ENCODE measurements at regions not wholly inside any gene's neighbourhood (a gene's known extent, or its start where the extent isn't known, plus 50 kb on each side); places are given as distances from the start of the nearest gene placed in this dataset.

DNA sequence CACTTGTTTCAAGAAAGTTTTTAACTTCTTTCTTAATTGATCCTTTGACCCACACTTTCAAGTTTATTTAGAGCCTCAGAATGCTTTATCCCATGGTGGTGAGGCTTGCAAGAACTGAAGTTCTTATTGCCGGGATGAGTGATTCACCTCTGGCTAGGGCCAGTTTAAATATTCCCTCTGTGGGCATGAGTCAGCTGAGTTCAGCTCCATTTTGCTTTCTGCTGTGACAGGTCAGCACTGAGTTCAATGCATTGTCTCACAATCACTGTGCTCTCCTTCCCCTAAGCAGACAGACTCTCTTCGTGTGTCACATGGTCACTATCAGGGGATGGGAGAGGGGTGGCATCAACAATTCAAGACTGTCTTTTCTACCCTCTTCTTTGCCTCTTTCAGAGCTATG, 514.6 kb upstream of the FBXO33 start:
- H3K9me3 ChIP-seq (ENCODE audit: control insufficient read depth, insufficient read depth, low read depth, low read length): no peaks in the 10 kb centered on the region
- CTCF ChIA-PET: no interaction called here

DNA sequence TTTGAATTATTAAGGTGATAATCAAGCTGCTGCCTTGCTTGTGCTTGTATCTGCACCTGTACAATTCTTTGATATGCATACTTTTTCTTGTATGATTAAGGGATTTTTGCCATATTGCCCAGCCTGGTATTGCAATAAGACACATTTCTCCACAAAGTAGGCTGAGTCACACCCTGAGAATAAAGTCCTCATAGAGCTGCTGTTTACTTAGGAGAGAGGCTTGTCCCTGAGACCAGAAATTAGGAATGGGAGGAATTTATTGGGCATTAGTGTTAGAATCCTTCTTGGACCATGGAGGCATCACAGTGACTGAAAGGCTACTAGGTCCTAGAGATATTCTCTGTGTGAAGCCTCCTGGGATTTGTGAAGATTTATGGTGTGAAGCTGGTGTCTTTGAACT, 506.8 kb upstream of the FBXO33 start:
- no TSS peak for BruUV-seq (replicated peaks)
- Histone ChIP-seq H3K27ac (ENCODE audit: low read length) (no peak overlapping the region), H3K9me3 (ENCODE audit: control insufficient read depth, insufficient read depth, low read depth, low read length) (no peaks in the 10 kb centered on the region), H3K27me3 (ENCODE audit: control insufficient read depth, insufficient read depth, low read length) (no peaks in the 10 kb centered on the region), H3K36me3 (ENCODE audit: control insufficient read depth, insufficient read depth, low read length) (no peaks in the 10 kb centered on the region), H3K4me1 (ENCODE audit: control insufficient read depth, insufficient read depth, low read length) (no peaks in the 10 kb centered on the region), H3K4me3 (ENCODE audit: low read depth in 2 of 2, low read length in 2 of 2) (no peak overlapping the region)
- no peak for ATAC-seq
- no peak for DNase-seq (ENCODE audit: low read depth, low spot score)
- in situ Hi-C loops (cut with HindIII; ENCODE audit: low pct_unique_long_range_greater_than_20kb, low sequenced_read_pairs): no loop called here
- intact Hi-C loops (cut with micrococcal nuclease; ENCODE audit: unreplicated experiment): no loop called here
- TF ChIP-seq SIN3A (IDR thresholded peaks at IDR 0.05; ENCODE audit: borderline replicate concordance, insufficient read depth, low read depth, low read length): no peak
- TF ChIP-seq POLR2AphosphoS5 (IDR thresholded peaks at IDR 0.05; ENCODE audit: low read depth, low read length): no peak
- no peak for TF ChIP-seq TCF7L2 (IDR thresholded peaks at IDR 0.05; ENCODE audit: low read depth, low read length)
- TF ChIP-seq, protein P1, sequence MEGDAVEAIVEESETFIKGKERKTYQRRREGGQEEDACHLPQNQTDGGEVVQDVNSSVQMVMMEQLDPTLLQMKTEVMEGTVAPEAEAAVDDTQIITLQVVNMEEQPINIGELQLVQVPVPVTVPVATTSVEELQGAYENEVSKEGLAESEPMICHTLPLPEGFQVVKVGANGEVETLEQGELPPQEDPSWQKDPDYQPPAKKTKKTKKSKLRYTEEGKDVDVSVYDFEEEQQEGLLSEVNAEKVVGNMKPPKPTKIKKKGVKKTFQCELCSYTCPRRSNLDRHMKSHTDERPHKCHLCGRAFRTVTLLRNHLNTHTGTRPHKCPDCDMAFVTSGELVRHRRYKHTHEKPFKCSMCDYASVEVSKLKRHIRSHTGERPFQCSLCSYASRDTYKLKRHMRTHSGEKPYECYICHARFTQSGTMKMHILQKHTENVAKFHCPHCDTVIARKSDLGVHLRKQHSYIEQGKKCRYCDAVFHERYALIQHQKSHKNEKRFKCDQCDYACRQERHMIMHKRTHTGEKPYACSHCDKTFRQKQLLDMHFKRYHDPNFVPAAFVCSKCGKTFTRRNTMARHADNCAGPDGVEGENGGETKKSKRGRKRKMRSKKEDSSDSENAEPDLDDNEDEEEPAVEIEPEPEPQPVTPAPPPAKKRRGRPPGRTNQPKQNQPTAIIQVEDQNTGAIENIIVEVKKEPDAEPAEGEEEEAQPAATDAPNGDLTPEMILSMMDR (IDR thresholded peaks at IDR 0.05): no peak
- TF ChIP-seq, protein P2, sequence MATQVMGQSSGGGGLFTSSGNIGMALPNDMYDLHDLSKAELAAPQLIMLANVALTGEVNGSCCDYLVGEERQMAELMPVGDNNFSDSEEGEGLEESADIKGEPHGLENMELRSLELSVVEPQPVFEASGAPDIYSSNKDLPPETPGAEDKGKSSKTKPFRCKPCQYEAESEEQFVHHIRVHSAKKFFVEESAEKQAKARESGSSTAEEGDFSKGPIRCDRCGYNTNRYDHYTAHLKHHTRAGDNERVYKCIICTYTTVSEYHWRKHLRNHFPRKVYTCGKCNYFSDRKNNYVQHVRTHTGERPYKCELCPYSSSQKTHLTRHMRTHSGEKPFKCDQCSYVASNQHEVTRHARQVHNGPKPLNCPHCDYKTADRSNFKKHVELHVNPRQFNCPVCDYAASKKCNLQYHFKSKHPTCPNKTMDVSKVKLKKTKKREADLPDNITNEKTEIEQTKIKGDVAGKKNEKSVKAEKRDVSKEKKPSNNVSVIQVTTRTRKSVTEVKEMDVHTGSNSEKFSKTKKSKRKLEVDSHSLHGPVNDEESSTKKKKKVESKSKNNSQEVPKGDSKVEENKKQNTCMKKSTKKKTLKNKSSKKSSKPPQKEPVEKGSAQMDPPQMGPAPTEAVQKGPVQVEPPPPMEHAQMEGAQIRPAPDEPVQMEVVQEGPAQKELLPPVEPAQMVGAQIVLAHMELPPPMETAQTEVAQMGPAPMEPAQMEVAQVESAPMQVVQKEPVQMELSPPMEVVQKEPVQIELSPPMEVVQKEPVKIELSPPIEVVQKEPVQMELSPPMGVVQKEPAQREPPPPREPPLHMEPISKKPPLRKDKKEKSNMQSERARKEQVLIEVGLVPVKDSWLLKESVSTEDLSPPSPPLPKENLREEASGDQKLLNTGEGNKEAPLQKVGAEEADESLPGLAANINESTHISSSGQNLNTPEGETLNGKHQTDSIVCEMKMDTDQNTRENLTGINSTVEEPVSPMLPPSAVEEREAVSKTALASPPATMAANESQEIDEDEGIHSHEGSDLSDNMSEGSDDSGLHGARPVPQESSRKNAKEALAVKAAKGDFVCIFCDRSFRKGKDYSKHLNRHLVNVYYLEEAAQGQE (IDR thresholded peaks at IDR 0.05; ENCODE audit: insufficient read depth in 1 of 2, low read depth in 2 of 2, low read length in 1 of 2): no peak
- CTCF ChIA-PET: no interaction called here
- POLR2A ChIA-PET: no interaction called here

More for the DNA sequence above, 514.6 kb upstream of the FBXO33 start:
- DNase-seq (ENCODE audit: low read depth, low spot score) (no peak), ATAC-seq (no peak)
- intact Hi-C loops (cut with micrococcal nuclease; ENCODE audit: unreplicated experiment) (no loop called here), in situ Hi-C loops (cut with HindIII; ENCODE audit: low pct_unique_long_range_greater_than_20kb, low sequenced_read_pairs) (no loop called here)
- Histone ChIP-seq H3K36me3 (ENCODE audit: control insufficient read depth, insufficient read depth, low read length) (no peaks in the 10 kb centered on the region), H3K27ac (ENCODE audit: low read length) (no peak overlapping the region), H3K4me3 (ENCODE audit: low read depth in 2 of 2, low read length in 2 of 2) (no peak overlapping the region), H3K27me3 (ENCODE audit: control insufficient read depth, insufficient read depth, low read length) (no peaks in the 10 kb centered on the region), H3K4me1 (ENCODE audit: control insufficient read depth, insufficient read depth, low read length) (no peaks in the 10 kb centered on the region)
- TF ChIP-seq TCF7L2 (IDR thresholded peaks at IDR 0.05; ENCODE audit: low read depth, low read length): no peak
- TF ChIP-seq SIN3A (IDR thresholded peaks at IDR 0.05; ENCODE audit: borderline replicate concordance, insufficient read depth, low read depth, low read length): no peak
- TF ChIP-seq POLR2AphosphoS5 (IDR thresholded peaks at IDR 0.05; ENCODE audit: low read depth, low read length): no peak
- TF ChIP-seq, protein P1 (IDR thresholded peaks at IDR 0.05): no peak
- TF ChIP-seq, protein P2 (IDR thresholded peaks at IDR 0.05; ENCODE audit: insufficient read depth in 1 of 2, low read depth in 2 of 2, low read length in 1 of 2): no peak
- POLR2A ChIA-PET: no interaction called here
- BruUV-seq (replicated peaks): no TSS peak

All from Panc1 (cell line).